H1 (cell line): ENCODE measurements at regions not wholly inside any gene's neighbourhood (a gene's known extent, or its start where the extent isn't known, plus 50 kb on each side); places are given as distances from the start of the nearest gene placed in this dataset.

ENCODE experiments used
- CBX5 ChIP-seq: fragments of 300-800, 300-1000 bp; sonication (generic); IDR thresholded peaks from 2 replicates; pipeline ENCODE4 v1.7.1; 2016; ENCODE audit warnings: antibody characterized with exemption, low read length, low read depth
- CTCF ChIP-seq, 3 experiments: IDR thresholded peaks; 1 replicate in 2 of 3; 2 replicates in 1 of 3; pipeline versions ENCODE4 v1.5.1 to v1.6.1; 2011; ENCODE audit warnings: low read length in 3 of 3, mild to moderate bottlenecking in 3 of 3, inconsistent platforms in 2 of 3, low read depth in 1 of 3, moderate library complexity in 1 of 3; ENCODE audit not compliant: insufficient read depth in 1 of 3; ENCODE audit errors: control extremely low read depth in 1 of 3
- EZH2 ChIP-seq: fragments of 200-600 bp; sonication (generic); IDR thresholded peaks from 2 replicates; pipeline ENCODE4 v1.7.1; 2012; ENCODE audit warnings: low read depth, mild to moderate bottlenecking, moderate library complexity, low read length, inconsistent platforms; ENCODE audit not compliant: severe bottlenecking
- HDAC2 ChIP-seq, 2 experiments: fragments of 300-600 bp in 1 of 2; sonication (generic) in 1 of 2; IDR thresholded peaks; 2 replicates each; pipeline ENCODE4 v1.6.1; 2011 to 2012; ENCODE audit warnings: low read depth in 2 of 2, low read length in 2 of 2, mild to moderate bottlenecking in 2 of 2, moderate library complexity in 2 of 2, borderline replicate concordance in 1 of 2, inconsistent platforms in 1 of 2
- MAFK ChIP-seq: IDR thresholded peaks from 2 replicates; pipeline ENCODE4 v1.6.1; 2012; ENCODE audit warnings: low read depth, mild to moderate bottlenecking, improper control_type of control experiment, low read length
- PHF8 ChIP-seq: fragments of 200-600 bp; sonication (generic); conservative IDR thresholded peaks from 2 replicates; pipeline ENCODE4 v1.7.1; 2012; ENCODE audit warnings: low read depth, mild to moderate bottlenecking, inconsistent platforms, low read length, moderate library complexity
- POLR2A ChIP-seq, 2 experiments: IDR thresholded peaks; 1 replicate in 1 of 2; 2 replicates in 1 of 2; pipeline ENCODE4 v1.6.1; 2011; ENCODE audit warnings: low read depth in 2 of 2, low read length in 2 of 2, mild to moderate bottlenecking in 2 of 2; ENCODE audit errors: control extremely low read depth in 1 of 2
- POLR2AphosphoS5 ChIP-seq: IDR thresholded peaks from 2 replicates; pipeline ENCODE4 v1.6.1; 2011; ENCODE audit warnings: low read depth, low read length
- ZNF274 ChIP-seq: IDR thresholded peaks from 2 replicates; pipeline ENCODE4 v1.7.0; 2012; ENCODE audit warnings: low read length, borderline replicate concordance; ENCODE audit errors: extremely low read depth

DNA sequence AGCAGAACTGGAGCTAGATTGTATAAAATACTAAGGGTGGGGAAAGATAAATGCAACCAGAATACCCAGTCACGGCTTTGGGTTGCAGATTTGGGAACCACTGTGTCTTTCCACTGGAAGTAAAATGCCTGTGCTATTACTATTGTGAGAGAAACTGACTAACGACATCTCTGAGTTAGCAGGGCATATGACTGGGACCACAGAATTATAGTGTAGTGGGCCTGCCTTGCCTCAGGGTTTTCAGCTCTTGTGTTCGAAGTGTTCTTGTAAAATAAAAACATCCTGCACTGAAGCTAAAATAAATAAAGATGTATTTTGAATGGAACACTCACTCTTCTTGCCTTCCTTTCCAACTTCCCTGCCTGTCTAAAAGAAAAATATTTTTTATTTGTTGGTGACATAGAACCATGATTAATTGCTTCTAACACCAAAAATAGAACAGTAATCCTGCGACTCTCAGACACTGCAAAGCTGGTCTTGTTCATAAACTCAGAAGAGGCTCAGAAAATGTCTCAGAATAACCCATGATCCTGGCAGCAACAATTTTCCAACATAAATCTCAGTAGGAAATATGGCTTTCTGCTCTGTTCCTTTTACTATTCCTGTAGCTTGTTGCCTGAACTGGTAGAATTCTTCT lies 104.2 kb downstream of the FAM47B start:
- TF ChIP-seq CTCF (IDR thresholded peaks at IDR 0.05; ENCODE audit: control extremely low read depth in 1 of 3, insufficient read depth in 1 of 3, low read depth in 1 of 3, low read length in 3 of 3) (no peak), HDAC2 (IDR thresholded peaks at IDR 0.05; ENCODE audit: borderline replicate concordance in 1 of 2, low read depth in 2 of 2, low read length in 2 of 2) (no peak), EZH2 (no peak), ZNF274 (no peak), MAFK (no peak), POLR2A (IDR thresholded peaks at IDR 0.05; ENCODE audit: control extremely low read depth in 1 of 2, low read depth in 2 of 2, low read length in 2 of 2) (no peak), CBX5 (no peak), POLR2AphosphoS5 (no peak), PHF8 (no peak)
